ENCODE measurements at regions not wholly inside any gene's neighbourhood (a gene's known extent, or its start where the extent isn't known, plus 50 kb on each side); places are given as distances from the start of the nearest gene placed in this dataset.

DNA sequence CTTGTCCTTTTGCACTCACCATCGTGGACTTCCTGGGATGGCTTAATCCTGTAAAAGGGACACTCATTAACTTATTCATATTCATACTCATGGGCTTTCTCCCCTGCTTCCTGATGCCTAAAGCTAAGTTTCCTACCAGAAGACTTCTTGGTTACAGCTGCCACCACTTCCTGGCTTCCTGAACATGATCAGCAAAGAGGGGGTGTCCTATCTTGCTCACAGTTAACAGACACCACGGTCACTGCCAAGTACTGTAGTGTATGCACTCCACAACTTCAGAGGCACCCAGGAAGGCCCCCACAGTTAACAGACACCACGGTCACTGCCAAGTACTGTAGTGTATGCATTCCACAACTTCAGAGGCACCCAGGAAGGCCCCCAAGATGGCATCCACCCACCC, 177.8 kb downstream of the SIPA1L2 start:
- Histone ChIP-seq H2AFZ (ENCODE audit: low read length) (no peak overlapping the region), H3K4me2 (ENCODE audit: insufficient read depth in 1 of 2, low read depth in 2 of 2, low read length in 2 of 2) (no peak overlapping the region), H3K4ac (replicated peaks; ENCODE audit: insufficient read length, low read depth, low read length) (no peak overlapping the region), H3K9me3 (ENCODE audit: insufficient read depth in 2 of 2, low read depth in 1 of 2, low read length in 1 of 2) (no peaks in the 10 kb centered on the region), H3K4me1 (replicated peaks in 1 of 4; ENCODE audit: control insufficient read depth in 3 of 4, insufficient read depth in 4 of 4, low read length in 3 of 4) (peaks cover 0 to 10% (median 5%) of the 10 kb centered on the region in 4 experiments; a peak in 4 of 7 replicates), H2BK20ac (ENCODE audit: low read length) (no peak overlapping the region), H3K56ac (replicated peaks; ENCODE audit: insufficient read length, low read depth, low read length) (no peak overlapping the region), H3K79me2 (ENCODE audit: control insufficient read depth in 1 of 2, insufficient read depth in 2 of 2, low read length in 2 of 2) (no peaks in the 10 kb centered on the region), H2AK5ac (ENCODE audit: low read depth, low read length) (no peak overlapping the region), H3K36me3 (ENCODE audit: control insufficient read depth in 2 of 4, insufficient read depth in 4 of 4, low read length in 3 of 4) (no peaks in the 10 kb centered on the region), H3K4me3 (ENCODE audit: extremely low read depth in 1 of 4, insufficient read depth in 2 of 4, low read depth in 3 of 4, low read length in 4 of 4) (no peak overlapping the region), H4K20me1 (replicated peaks in 1 of 2; ENCODE audit: control insufficient read depth in 1 of 2, insufficient read depth in 2 of 2, low read length in 2 of 2) (no peaks in the 10 kb centered on the region), H3K23me2 (ENCODE audit: low read depth, low read length) (no peaks in the 10 kb centered on the region), H2BK12ac (ENCODE audit: low read depth, low read length) (no peak overlapping the region), H3K27me3 (replicated peaks in 1 of 4; ENCODE audit: control insufficient read depth in 3 of 4, extremely low read depth in 1 of 4, insufficient read depth in 3 of 4, low read length in 3 of 4) (no peaks in the 10 kb centered on the region), H3K79me1 (ENCODE audit: low read depth, low read length) (no peaks in the 10 kb centered on the region), H3K23ac (ENCODE audit: insufficient read length) (no peak overlapping the region), H3K14ac (ENCODE audit: insufficient read length) (no peak overlapping the region), H3K9ac (replicated peaks in 1 of 4; ENCODE audit: extremely low read depth in 1 of 4, low read depth in 3 of 4, low read length in 3 of 4) (no peak overlapping the region), H4K91ac (replicated peaks; ENCODE audit: insufficient read length, low read length) (no peak overlapping the region), H3K27ac (ENCODE audit: low read depth, low read length) (no peak overlapping the region), H2BK120ac (replicated peaks; ENCODE audit: low read depth, low read length) (no peak overlapping the region), H2BK5ac (ENCODE audit: low read depth, low read length) (no peak overlapping the region), H4K8ac (ENCODE audit: extremely low read depth, insufficient read depth, low read length) (no peak overlapping the region), H2BK15ac (ENCODE audit: low read length) (no peak overlapping the region), H3K18ac (ENCODE audit: extremely low read depth, low read length) (no peak overlapping the region), H4K5ac (ENCODE audit: insufficient read length, low read depth, low read length) (no peak overlapping the region)
- POLR2A ChIA-PET (ENCODE audit: partially characterized antibody), result no interaction called here
- FAIRE-seq (no peak), DNase-seq (ENCODE audit: low read depth in 1 of 2, low spot score in 2 of 2) (no peak)
- TF ChIP-seq ASH2L (IDR thresholded peaks at IDR 0.05; ENCODE audit: low read length) (no peak), YY1 (IDR thresholded peaks at IDR 0.05; ENCODE audit: low read depth, low read length) (no peak), CTBP2 (IDR thresholded peaks at IDR 0.05; ENCODE audit: borderline replicate concordance, insufficient read depth, insufficient read length, low read length) (no peak), SIN3A (conservative IDR thresholded peaks at IDR 0.05 in 1 of 2, IDR thresholded peaks at IDR 0.05 in 1 of 2; ENCODE audit: low read depth in 1 of 2, low read length in 2 of 2) (no peak), KDM4A (IDR thresholded peaks at IDR 0.05; ENCODE audit: low read depth, low read length, severe bottlenecking) (no peak), ZNF274 (IDR thresholded peaks at IDR 0.05; ENCODE audit: borderline replicate concordance, extremely low read depth, low read length) (no peak)
- CTCF ChIA-PET (ENCODE audit: partially characterized antibody), result interaction anchor here (0.8 to 1.5 kb wide), 2 partner anchors 16 to 21 kb away, joined by 3 to 4 read pairs; no protein-coding TSS in a partner anchor
- WGBS, 2 experiments (ENCODE audit: extremely low coverage in 1 of 2, insufficient coverage in 1 of 2, insufficient read length in 1 of 2, insufficient replicate concordance in 2 of 2, low coverage in 1 of 2, low lambda C conversion rate in 2 of 2, missing lambda C conversion rate in 1 of 2), result 94% methylated on average over 3 of the region's 3 CpGs; no CpG with 5 or more reads in 1 of the 2 experiments

All from H1 (cell line).